GM18511 (cell line): ENCODE measurements at regions not wholly inside any gene's neighbourhood (a gene's known extent, or its start where the extent isn't known, plus 50 kb on each side); places are given as distances from the start of the nearest gene placed in this dataset.
"Not testable (repeated sequence)": the region's sequence is repeated elsewhere in the genome, so short reads cannot be mapped to it uniquely, and the experiment has no call there.

Experiments
- ATAC-seq: cut with Tn5 transposase; IDR thresholded peaks from one replicate; pipeline ENCODE4 v1.9.1; 2021; ENCODE audit warnings: mild to moderate bottlenecking, moderate library complexity; ENCODE audit not compliant: unreplicated experiment

DNA sequence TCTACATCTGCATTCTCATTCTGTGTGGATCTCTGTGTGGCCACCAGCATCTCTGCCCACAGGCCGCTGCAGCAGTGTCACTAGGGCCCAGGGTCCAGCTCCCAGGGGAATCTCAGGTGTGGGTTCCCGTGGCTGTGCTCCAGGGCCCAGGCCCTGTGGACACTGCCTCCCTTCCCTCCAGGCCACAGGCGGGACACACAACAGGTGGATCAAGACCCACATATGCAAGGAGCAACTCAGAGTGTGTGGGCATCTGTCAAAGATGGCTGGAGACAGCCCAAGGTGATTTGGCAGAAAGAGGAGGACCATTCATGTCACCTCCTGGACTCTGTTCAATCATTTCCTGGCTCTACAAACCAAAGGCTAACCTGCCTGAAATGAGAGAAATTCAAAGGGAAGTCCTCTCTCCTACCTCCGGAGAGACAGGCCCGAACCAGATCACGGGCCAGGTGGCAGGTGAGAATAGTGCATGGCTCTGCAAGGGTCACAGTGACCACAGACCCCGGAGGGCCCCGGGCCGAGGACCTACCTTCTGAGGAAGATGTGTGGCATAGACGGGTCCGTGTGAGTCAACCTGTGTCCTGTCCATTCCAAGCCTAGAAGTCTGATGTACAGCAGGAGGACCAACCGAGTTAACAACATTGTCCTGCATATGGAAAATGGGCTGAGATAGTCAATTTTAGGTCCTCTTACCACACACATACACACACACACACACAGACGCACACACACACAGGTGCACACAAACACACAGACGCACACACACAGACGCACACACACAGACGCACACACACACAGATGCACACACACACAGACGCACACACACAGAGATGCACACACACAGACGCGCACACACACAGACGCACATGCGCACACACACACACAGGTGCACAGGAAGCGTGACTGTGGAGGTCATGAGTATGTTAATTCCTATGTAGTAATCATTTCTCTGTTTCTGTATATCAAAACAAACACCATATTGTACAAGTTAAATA lies 1068.5 kb downstream of the BRD1 start:
- ATAC-seq, result no peak

GRCh38 chr22:48757985-48758561 lies 1069.6 kb downstream of the BRD1 start:
- ATAC-seq, result no peak

DNA sequence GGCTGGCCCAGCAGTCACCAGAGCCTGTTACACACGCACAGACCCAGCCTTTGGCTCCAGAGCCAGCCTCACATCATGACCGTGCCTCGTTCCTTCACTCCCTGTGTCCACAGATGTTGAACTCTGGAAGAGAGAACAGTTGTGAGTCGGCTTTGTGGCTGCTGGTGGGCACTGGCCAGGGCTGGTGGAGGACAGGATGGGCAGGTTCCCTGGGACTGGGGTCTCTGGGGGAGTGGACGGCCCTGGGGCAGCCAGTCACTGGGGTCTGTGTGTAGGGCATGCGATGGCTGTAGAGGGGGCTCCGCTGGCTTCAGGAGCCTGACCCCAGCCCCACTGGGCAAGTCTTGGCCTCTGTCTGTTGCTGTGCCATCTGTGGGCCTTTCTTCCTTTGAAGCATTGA lies 1070.1 kb downstream of the BRD1 start:
- no peak for ATAC-seq

DNA sequence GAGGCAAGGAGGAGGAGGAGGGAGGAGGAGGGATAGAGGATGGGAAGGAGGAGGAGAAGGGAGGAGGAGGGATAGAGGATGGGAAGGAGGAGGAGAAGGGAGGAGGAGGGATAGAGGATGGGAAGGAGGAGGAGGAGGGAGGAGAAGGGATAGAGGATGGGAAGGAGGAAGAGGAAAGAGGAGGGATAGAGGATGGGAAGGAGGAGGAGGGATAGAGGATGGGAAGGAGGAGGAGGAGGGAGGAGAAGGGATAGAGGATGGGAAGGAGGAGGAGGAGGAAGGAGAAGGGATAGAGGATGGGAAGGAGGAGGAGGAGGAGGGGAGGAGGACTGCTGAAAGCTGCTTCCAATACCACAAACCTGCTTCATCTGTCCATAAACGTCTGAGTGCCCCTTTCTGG lies 1070.5 kb downstream of the BRD1 start:
- not testable (repeated sequence) for ATAC-seq

GRCh38 chr22:48756146-48757111 lies 1071.2 kb downstream of the BRD1 start:
- no peak for ATAC-seq

DNA sequence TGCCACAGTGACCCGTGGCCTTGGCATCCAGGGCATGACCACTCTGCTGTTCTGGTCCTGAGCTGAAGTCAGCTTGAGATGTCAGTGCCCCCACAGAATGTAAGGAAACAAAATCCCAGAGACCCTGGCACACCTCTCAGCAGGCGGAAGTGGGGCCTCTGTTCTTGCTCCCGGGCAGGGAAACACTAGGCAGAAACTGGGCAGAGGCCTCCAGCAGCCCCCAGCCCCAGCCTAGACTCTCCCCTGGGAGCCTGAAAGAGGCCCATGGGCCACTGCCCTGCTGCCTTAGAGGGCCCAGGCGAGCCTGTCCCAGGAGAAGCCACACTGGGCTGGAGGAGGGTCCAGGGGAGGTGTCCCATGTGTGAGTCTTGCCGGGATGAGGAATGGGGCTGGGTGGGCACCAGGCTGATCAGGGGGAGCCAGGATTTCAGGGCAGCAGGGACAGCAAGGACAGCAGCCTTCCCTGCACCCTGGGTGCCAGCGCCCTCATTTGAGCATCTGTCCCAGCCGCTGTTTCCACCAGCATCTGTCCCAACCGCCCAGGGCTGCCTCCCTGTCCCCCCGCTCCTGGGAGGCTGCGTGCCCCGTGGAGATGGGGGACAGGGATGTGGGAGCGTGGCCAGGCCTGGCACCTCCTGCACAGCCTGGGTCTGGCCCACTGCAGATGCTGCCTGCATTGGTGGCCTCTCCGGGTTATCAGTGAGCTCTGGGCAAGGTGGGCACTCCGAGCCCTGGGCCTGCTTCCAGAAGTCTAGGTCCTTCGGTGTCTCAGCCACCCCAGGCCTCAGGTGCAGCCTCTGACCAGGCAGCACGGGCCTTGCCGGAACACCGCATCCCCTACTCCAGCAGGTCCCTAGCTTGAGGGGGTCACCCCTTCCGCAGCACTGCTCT lies 1072.4 kb downstream of the BRD1 start:
- ATAC-seq, result no peak

DNA sequence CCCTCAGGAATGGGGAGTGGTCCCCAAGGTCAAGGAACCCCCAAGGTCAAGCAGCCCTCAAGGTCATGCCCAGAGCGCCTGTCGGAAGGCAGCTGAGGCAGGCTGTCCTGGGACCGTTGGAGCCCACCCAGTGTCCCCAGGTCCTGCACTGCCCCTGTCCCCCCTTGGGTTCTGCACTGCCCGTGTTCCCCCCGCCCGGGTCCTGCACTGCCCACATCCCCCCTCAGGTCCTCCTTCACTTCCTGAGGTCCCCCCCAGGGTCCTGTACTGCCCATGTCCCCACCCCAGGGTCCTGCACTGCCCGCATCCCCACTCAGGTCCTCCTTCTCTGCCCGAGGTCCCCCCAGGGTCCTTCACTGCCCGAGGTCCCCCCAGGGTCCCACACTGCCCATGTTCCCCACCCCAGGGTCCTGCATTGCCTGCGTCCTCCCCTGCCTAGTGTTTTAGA lies 1073.0 kb downstream of the BRD1 start:
- ATAC-seq, result no peak

GRCh38 chr22:48753752-48754517 lies 1073.7 kb downstream of the BRD1 start:
- no peak for ATAC-seq

DNA sequence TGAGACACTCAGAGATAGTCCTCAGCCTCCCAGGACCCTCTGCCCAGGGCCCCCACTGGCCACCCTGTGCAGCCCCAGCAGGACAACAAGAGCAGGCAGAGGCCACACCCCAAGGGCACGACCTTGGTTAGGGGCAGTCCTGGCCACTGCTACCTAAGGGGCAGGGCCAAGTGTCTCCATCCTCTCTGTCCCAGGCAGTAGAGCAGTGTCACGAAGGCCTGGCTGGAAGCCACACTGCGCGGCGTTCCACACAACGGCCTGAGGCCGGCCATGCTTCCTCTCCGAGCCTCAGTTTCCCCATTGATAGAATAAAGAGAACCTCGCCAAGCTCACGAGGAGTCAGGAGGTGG lies 1074.3 kb downstream of the BRD1 start:
- no peak for ATAC-seq

DNA sequence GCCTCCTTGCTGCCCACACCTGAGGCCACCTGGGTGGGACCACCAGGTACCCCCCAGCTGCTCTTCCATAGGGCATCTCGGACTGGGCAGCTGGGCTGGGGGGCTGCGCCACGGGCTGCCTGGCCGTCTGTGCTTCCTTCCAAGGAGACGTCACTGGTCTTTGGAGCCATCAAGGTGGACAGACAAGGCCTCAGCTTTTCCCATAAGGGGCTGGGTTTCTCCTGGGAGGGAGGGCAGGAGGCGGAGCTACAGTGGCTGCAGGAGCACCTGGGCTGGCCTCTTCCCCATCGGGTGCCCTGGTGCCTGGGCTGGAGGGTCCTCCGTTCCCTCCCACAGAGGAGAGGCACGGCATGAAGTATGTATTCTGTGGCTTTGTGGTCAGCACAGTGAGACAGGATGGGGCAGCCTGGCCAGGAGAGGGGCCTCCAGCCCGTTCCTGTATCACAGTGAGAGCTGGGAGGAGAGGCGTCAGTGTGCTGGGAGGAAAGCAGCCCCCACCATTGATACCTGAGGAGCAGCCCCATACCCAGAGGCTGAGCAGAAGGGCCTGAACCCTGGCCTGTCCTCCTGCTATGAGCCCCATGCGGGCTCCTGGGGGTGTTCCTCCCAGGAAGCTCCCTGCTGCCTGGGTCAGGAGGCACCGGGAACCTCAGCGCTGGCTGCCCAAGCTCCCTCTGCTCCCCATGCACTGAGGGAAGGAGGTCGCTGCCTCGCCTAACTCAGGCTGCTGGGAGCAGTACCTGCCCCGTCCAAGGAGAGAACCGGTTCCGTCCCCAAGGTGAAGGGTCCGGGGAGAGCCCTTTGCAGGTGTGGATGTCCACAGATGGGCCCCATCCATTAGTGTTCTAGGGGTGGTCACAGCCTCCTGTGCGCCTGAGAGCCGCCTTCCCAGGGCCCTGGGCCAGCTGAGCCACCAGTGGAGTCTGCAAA lies 1075.0 kb downstream of the BRD1 start:
- no peak for ATAC-seq

GRCh38 chr22:48751539-48752437 lies 1075.9 kb downstream of the BRD1 start:
- ATAC-seq, result no peak

DNA sequence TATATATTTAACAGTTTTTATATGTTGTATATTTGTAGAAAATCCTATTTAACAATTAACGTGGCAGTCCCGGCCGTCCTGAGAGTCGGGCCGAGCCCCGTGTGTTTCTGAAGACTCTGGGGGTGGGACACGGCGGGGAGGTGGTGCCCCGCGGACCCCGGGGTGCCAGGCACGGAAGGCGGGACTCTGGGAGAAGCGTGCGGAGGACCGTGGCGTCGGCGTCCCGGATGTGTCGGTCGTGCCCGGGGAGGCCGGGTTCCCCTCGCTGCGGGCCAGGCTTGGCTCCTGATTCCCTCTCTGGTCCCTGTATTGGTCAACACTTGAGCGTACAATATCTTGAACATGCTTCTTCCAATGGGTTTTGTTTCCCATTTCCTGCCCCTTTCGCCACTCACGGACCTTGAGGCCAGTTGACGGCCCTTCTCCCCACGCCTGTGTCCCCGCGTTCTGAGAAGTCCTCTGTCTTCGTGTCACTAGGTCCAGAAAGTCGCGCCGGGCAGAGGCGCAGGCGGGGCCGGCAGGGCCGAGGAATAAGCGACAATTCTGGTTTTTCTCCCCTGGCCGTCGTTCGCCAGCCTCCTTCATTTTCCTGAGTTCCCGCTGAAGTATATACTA lies 1076.7 kb downstream of the BRD1 start:
- ATAC-seq, result no peak

GRCh38 chr22:48750282-48750681 lies 1077.4 kb downstream of the BRD1 start:
- no peak for ATAC-seq

DNA sequence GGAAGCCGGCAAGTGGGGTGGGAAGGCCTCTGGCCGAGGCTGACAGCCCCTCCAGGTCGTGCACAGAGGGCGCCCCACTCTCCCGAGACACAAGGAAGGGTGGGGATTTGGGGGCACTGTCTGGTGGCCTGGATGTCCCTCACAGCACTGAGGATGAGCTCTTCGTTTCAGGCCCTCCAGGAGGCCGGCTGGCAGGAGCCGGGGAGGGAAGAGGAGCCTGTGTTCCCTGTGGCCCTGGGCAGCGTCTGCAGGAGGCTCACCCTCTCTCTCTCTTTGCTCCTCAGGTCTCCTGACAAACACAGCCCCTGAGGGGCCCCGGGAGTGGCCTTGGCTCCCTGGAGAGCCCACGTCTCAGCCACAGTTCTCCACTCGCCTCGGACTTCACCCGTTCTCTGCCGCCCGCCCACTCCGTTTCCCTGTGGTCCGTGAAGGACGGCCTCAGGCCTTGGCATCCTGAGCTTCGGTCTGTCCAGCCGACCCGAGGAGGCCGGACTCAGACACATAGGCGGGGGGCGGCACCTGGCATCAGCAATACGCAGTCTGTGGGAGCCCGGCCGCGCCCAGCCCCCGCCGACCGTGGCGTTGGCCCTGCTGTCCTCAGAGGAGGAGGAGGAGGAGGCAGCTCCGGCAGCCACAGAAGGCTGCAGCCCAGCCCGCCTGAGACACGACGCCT lies 1078.0 kb downstream of the BRD1 start:
- ATAC-seq, result no peak

DNA sequence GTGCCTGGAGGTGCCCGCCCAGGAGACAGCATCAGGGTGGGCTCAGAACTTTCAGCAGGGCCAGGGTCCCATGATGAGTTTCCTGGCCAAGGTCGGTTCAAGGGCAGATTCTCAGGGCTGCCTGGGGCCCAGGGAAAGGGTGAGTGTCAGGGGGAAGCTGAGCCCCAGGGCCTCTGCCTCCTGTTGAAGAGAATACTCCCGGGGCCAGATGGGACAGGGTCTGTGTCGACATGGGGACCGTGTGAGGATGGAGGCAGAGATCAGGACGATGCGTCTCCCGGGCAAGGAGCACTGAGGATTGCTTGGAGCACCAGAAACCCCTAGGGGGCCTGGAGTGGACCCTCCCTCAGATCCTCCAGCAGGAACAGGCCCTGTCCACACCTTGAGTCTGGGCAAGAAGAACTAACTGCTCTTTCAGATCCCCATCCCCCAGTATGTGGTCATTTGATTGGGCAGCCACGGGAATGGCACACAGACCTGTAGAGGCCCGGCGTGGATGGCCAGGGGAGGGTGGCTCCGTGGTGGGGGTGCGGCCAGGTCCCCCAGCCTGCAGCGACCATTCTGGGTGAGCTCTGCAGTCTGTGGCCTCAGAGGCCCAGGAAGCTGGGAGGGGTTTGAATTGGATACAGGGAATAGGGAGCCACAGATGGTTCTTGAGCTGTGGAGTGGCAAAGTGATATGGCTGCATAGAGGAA lies 1078.7 kb downstream of the BRD1 start:
- no peak for ATAC-seq
